ENCODE measurements at regions not wholly inside any gene's neighbourhood (a gene's known extent, or its start where the extent isn't known, plus 50 kb on each side); places are given as distances from the start of the nearest gene placed in this dataset.

- no TSS peak for BruUV-seq (replicated peaks)
- no peak overlapping the region for H2AFZ ChIP-seq
- no peak for TF ChIP-seq EZH2 (IDR thresholded peaks at IDR 0.05; ENCODE audit: low read depth)
- POLR2A ChIA-PET (ENCODE audit: unreplicated experiment): no interaction called here
- H3K9me2 ChIP-seq (ENCODE audit: insufficient read depth): no peaks in the 10 kb centered on the region
- H3K4me3 ChIP-seq: no peak overlapping the region
- no peaks in the 10 kb centered on the region for H3K4me1 ChIP-seq (replicated peaks; ENCODE audit: insufficient read depth)
- H3K4me2 ChIP-seq: no peak overlapping the region
- H3F3A ChIP-seq (ENCODE audit: insufficient read depth, low read depth): no peaks in the 10 kb centered on the region
- no peaks in the 10 kb centered on the region for H3K36me3 ChIP-seq (ENCODE audit: low read depth)
- H3K27ac ChIP-seq: no peak overlapping the region
- no peaks in the 10 kb centered on the region for H3K27me3 ChIP-seq (ENCODE audit: insufficient read depth, low read depth)
- H3K79me2 ChIP-seq (ENCODE audit: low read depth): no peaks in the 10 kb centered on the region
- CTCF ChIA-PET: no interaction called here
- intact Hi-C loops (cut with micrococcal nuclease; ENCODE audit: unreplicated experiment): no loop called here
- H4K20me1 ChIP-seq (ENCODE audit: insufficient read depth): no peaks in the 10 kb centered on the region
- no peaks in the 10 kb centered on the region for H3K9me3 ChIP-seq (ENCODE audit: insufficient read depth, low read depth)
- no peak for DNase-seq
Measured at GRCh38 chr10:36302086-36302485, 660.0 kb upstream of the FZD8 start.

DNA sequence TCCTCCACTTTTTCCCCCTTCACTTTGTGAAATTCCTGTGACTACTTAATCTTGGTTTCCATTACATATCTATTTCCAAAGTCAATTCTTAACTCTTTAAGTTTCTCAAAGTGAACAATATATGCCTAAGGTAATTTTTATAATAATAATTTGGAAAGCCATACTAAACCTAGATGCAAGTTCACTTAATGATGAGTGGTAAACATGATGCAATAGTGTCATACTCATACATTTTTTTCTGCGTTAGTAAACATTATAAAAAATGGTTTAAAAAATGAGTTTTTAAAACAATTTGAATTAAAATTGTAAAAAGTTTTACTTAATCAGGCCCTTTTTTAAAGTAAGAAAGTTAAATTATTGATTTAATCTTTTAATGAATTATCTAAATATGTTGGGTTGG, 659.4 kb upstream of the FZD8 start:
- H3K27ac ChIP-seq: no peak overlapping the region
- H3K36me3 ChIP-seq (ENCODE audit: low read depth): no peaks in the 10 kb centered on the region
- H3K79me2 ChIP-seq (ENCODE audit: low read depth): no peaks in the 10 kb centered on the region
- TF ChIP-seq EZH2 (IDR thresholded peaks at IDR 0.05; ENCODE audit: low read depth): no peak
- TF ChIP-seq, protein P1, sequence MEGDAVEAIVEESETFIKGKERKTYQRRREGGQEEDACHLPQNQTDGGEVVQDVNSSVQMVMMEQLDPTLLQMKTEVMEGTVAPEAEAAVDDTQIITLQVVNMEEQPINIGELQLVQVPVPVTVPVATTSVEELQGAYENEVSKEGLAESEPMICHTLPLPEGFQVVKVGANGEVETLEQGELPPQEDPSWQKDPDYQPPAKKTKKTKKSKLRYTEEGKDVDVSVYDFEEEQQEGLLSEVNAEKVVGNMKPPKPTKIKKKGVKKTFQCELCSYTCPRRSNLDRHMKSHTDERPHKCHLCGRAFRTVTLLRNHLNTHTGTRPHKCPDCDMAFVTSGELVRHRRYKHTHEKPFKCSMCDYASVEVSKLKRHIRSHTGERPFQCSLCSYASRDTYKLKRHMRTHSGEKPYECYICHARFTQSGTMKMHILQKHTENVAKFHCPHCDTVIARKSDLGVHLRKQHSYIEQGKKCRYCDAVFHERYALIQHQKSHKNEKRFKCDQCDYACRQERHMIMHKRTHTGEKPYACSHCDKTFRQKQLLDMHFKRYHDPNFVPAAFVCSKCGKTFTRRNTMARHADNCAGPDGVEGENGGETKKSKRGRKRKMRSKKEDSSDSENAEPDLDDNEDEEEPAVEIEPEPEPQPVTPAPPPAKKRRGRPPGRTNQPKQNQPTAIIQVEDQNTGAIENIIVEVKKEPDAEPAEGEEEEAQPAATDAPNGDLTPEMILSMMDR (conservative IDR thresholded peaks at IDR 0.05): no peak
- CTCF ChIA-PET: no interaction called here
- no peaks in the 10 kb centered on the region for H3K9me2 ChIP-seq (ENCODE audit: insufficient read depth)
- no peaks in the 10 kb centered on the region for H4K20me1 ChIP-seq (ENCODE audit: insufficient read depth)
- POLR2A ChIA-PET (ENCODE audit: unreplicated experiment): no interaction called here
- no peak overlapping the region for H3K4me2 ChIP-seq
- BruUV-seq (replicated peaks): no TSS peak
- no peaks in the 10 kb centered on the region for H3K9me3 ChIP-seq (ENCODE audit: insufficient read depth, low read depth)
- H3K27me3 ChIP-seq (ENCODE audit: insufficient read depth, low read depth): no peaks in the 10 kb centered on the region
- DNase-seq: no peak
- H2AFZ ChIP-seq: no peak overlapping the region
- no peaks in the 10 kb centered on the region for H3K4me1 ChIP-seq (replicated peaks; ENCODE audit: insufficient read depth)
- no peaks in the 10 kb centered on the region for H3F3A ChIP-seq (ENCODE audit: insufficient read depth, low read depth)
- intact Hi-C loops (cut with micrococcal nuclease; ENCODE audit: unreplicated experiment): no loop called here
- H3K4me3 ChIP-seq: no peak overlapping the region

DNA sequence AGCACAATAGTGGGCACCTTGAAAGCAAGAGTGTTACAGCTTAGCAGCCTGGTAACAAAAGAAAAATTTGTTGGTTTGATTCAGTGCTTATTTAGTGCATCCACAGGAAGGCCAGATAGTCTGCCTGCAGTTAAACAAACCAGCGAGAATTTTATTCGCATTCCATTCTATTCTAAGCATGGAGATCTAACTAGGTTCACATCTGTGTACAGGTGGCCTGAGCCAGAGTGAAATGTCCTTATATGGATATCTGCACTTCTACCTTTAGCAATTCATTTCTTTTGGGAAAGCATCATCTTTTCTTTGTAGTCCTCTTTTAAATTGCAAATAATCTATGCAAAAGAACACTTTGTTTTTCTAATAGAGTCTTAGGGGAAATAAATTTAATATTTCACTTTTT, 659.0 kb upstream of the FZD8 start:
- H3K9me3 ChIP-seq (ENCODE audit: insufficient read depth, low read depth): no peaks in the 10 kb centered on the region
- ChIA-PET CTCF (no interaction called here), POLR2A (ENCODE audit: unreplicated experiment) (no interaction called here)
- H3K4me1 ChIP-seq (replicated peaks; ENCODE audit: insufficient read depth): no peaks in the 10 kb centered on the region
- H3K79me2 ChIP-seq (ENCODE audit: low read depth): no peaks in the 10 kb centered on the region
- H3K27ac ChIP-seq: no peak overlapping the region
- H3K4me3 ChIP-seq: no peak overlapping the region
- DNase-seq: no peak
- BruUV-seq (replicated peaks): no TSS peak
- no peaks in the 10 kb centered on the region for H3K36me3 ChIP-seq (ENCODE audit: low read depth)
- no peaks in the 10 kb centered on the region for H3K27me3 ChIP-seq (ENCODE audit: insufficient read depth, low read depth)
- no peak overlapping the region for H3K4me2 ChIP-seq
- H3F3A ChIP-seq (ENCODE audit: insufficient read depth, low read depth): no peaks in the 10 kb centered on the region
- H3K9me2 ChIP-seq (ENCODE audit: insufficient read depth): no peaks in the 10 kb centered on the region
- intact Hi-C loops (cut with micrococcal nuclease; ENCODE audit: unreplicated experiment): no loop called here
- TF ChIP-seq, protein P1 (conservative IDR thresholded peaks at IDR 0.05): no peak
- no peak for TF ChIP-seq EZH2 (IDR thresholded peaks at IDR 0.05; ENCODE audit: low read depth)
- H4K20me1 ChIP-seq (ENCODE audit: insufficient read depth): no peaks in the 10 kb centered on the region
- H2AFZ ChIP-seq: no peak overlapping the region

- no peak overlapping the region for H3K4me3 ChIP-seq
- intact Hi-C loops (cut with micrococcal nuclease; ENCODE audit: unreplicated experiment): no loop called here
- H4K20me1 ChIP-seq (ENCODE audit: insufficient read depth): no peaks in the 10 kb centered on the region
- no peaks in the 10 kb centered on the region for H3K79me2 ChIP-seq (ENCODE audit: low read depth)
- POLR2A ChIA-PET (ENCODE audit: unreplicated experiment): no interaction called here
- 0 out of 2 replicates have a peak, but pooled peaks cover 6% of the 10 kb centered on the region for H3K27me3 ChIP-seq (ENCODE audit: insufficient read depth, low read depth)
- H3K4me1 ChIP-seq (replicated peaks; ENCODE audit: insufficient read depth): no peaks in the 10 kb centered on the region
- CTCF ChIA-PET: no interaction called here
- H3K9me3 ChIP-seq (ENCODE audit: insufficient read depth, low read depth): no peaks in the 10 kb centered on the region
- H3K4me2 ChIP-seq: no peak overlapping the region
- DNase-seq: no peak
- no peak overlapping the region for H3K27ac ChIP-seq
- no peaks in the 10 kb centered on the region for H3K9me2 ChIP-seq (ENCODE audit: insufficient read depth)
- H2AFZ ChIP-seq: no peak overlapping the region
- no TSS peak for BruUV-seq (replicated peaks)
- TF ChIP-seq, protein P1 (conservative IDR thresholded peaks at IDR 0.05): no peak
- TF ChIP-seq EZH2 (IDR thresholded peaks at IDR 0.05; ENCODE audit: low read depth): no peak
- no peaks in the 10 kb centered on the region for H3K36me3 ChIP-seq (ENCODE audit: low read depth)
- H3F3A ChIP-seq (ENCODE audit: insufficient read depth, low read depth): no peaks in the 10 kb centered on the region
Measured at GRCh38 chr10:36283827-36284226, 641.7 kb upstream of the FZD8 start.
